ENCODE measurements at regions not wholly inside any gene's neighbourhood (a gene's known extent, or its start where the extent isn't known, plus 50 kb on each side); places are given as distances from the start of the nearest gene placed in this dataset.

- ChIA-PET CTCF (ENCODE audit: partially characterized antibody) (no interaction called here), POLR2A (ENCODE audit: partially characterized antibody) (no interaction called here)
- intact Hi-C loops (cut with micrococcal nuclease): no loop called here
- H3K27me3 ChIP-seq (ENCODE audit: insufficient read depth, low read length): no peaks in the 10 kb centered on the region
- H3K4me3 ChIP-seq (ENCODE audit: low read length in 2 of 2): no peak overlapping the region
- DNase-seq: no peak
- Mint-ChIP-seq H3K36me3 (no peaks in the 10 kb centered on the region), H3K9me3 (peaks cover 5 to 21% (median 13%) of the 10 kb centered on the region in 8 donors), H3K27me3 (no peaks in the 10 kb centered on the region), H3K27ac (no peak overlapping the region), H3K4me1 (no peaks in the 10 kb centered on the region), H3K4me3 (no peak overlapping the region)
- no peaks in the 10 kb centered on the region for H3K4me1 ChIP-seq (ENCODE audit: insufficient read depth, low read length)
- peaks cover 0 to 3% of the 10 kb centered on the region in 2 donors for H3K9me3 ChIP-seq (ENCODE audit: control insufficient read depth in 1 of 2, low read length in 2 of 2)
- H3K36me3 ChIP-seq (ENCODE audit: insufficient read depth, low read length): no peaks in the 10 kb centered on the region
- H3K27ac ChIP-seq (ENCODE audit: low read depth, low read length): no peak overlapping the region
Measured at GRCh38 chr1:73092383-73092782, 810.0 kb upstream of the NEGR1 start.

GRCh38 chr1:73066866-73067265 is 784.5 kb upstream of the NEGR1 start:
- Mint-ChIP-seq H3K4me1 (no peaks in the 10 kb centered on the region), H3K36me3 (no peaks in the 10 kb centered on the region), H3K27ac (no peak overlapping the region), H3K4me3 (no peak overlapping the region), H3K27me3 (no peaks in the 10 kb centered on the region), H3K9me3 (peaks cover 2 to 13% (median 8%) of the 10 kb centered on the region in 8 donors)
- no peaks in the 10 kb centered on the region for H3K9me3 ChIP-seq (ENCODE audit: control insufficient read depth in 1 of 2, low read length in 2 of 2)
- intact Hi-C loops (cut with micrococcal nuclease): no loop called here
- DNase-seq: no peak
- ChIA-PET POLR2A (ENCODE audit: partially characterized antibody) (no interaction called here), CTCF (ENCODE audit: partially characterized antibody) (no interaction called here)
- no peaks in the 10 kb centered on the region for H3K4me1 ChIP-seq (ENCODE audit: insufficient read depth, low read length)
- H3K36me3 ChIP-seq (ENCODE audit: insufficient read depth, low read length): no peaks in the 10 kb centered on the region
- H3K27ac ChIP-seq (ENCODE audit: low read depth, low read length): no peak overlapping the region
- no peak overlapping the region for H3K4me3 ChIP-seq (ENCODE audit: low read length in 2 of 2)
- no peaks in the 10 kb centered on the region for H3K27me3 ChIP-seq (ENCODE audit: insufficient read depth, low read length)

- intact Hi-C loops (cut with micrococcal nuclease): no loop called here
- Histone ChIP-seq H3K4me3 (ENCODE audit: low read length in 2 of 2) (no peak overlapping the region), H3K27me3 (ENCODE audit: insufficient read depth, low read length) (no peaks in the 10 kb centered on the region), H3K27ac (ENCODE audit: low read depth, low read length) (no peak overlapping the region), H3K36me3 (ENCODE audit: insufficient read depth, low read length) (no peaks in the 10 kb centered on the region), H3K9me3 (ENCODE audit: control insufficient read depth in 1 of 2, low read length in 2 of 2) (no peaks in the 10 kb centered on the region), H3K4me1 (ENCODE audit: insufficient read depth, low read length) (no peaks in the 10 kb centered on the region)
- no peak overlapping the region for H3K4me3 Mint-ChIP-seq
- DNase-seq: no peak
- H3K4me1 Mint-ChIP-seq: no peaks in the 10 kb centered on the region
- no peaks in the 10 kb centered on the region for H3K36me3 Mint-ChIP-seq
- CTCF ChIA-PET (ENCODE audit: partially characterized antibody): no interaction called here
- H3K27ac Mint-ChIP-seq: no peak overlapping the region
- no peaks in the 10 kb centered on the region for H3K27me3 Mint-ChIP-seq
- peaks cover 2 to 17% (median 11%) of the 10 kb centered on the region in 8 donors for H3K9me3 Mint-ChIP-seq
- POLR2A ChIA-PET (ENCODE audit: partially characterized antibody): no interaction called here
Measured at GRCh38 chr1:73065339-73066041, 783.2 kb upstream of the NEGR1 start.

GRCh38 chr1:73056826-73057225 is 774.5 kb upstream of the NEGR1 start:
- no peak for DNase-seq
- no peaks in the 10 kb centered on the region for H3K9me3 ChIP-seq (ENCODE audit: control insufficient read depth in 1 of 2, low read length in 2 of 2)
- no peak overlapping the region for H3K4me3 ChIP-seq (ENCODE audit: low read length in 2 of 2)
- H3K36me3 ChIP-seq (ENCODE audit: insufficient read depth, low read length): no peaks in the 10 kb centered on the region
- no peak overlapping the region for H3K4me3 Mint-ChIP-seq
- no peak overlapping the region for H3K27ac ChIP-seq (ENCODE audit: low read depth, low read length)
- no peaks in the 10 kb centered on the region for H3K4me1 ChIP-seq (ENCODE audit: insufficient read depth, low read length)
- H3K27me3 ChIP-seq (ENCODE audit: insufficient read depth, low read length): no peaks in the 10 kb centered on the region
- intact Hi-C loops (cut with micrococcal nuclease): no loop called here
- POLR2A ChIA-PET (ENCODE audit: partially characterized antibody): no interaction called here
- no peaks in the 10 kb centered on the region for H3K36me3 Mint-ChIP-seq
- no peaks in the 10 kb centered on the region for H3K27me3 Mint-ChIP-seq
- no peaks in the 10 kb centered on the region for H3K4me1 Mint-ChIP-seq
- H3K9me3 Mint-ChIP-seq: peaks cover 0 to 17% (median 10%) of the 10 kb centered on the region in 8 donors
- CTCF ChIA-PET (ENCODE audit: partially characterized antibody): no interaction called here
- H3K27ac Mint-ChIP-seq: no peak overlapping the region

- no peak overlapping the region for H3K4me3 ChIP-seq (ENCODE audit: low read length in 2 of 2)
- Mint-ChIP-seq H3K4me1 (no peaks in the 10 kb centered on the region), H3K36me3 (no peaks in the 10 kb centered on the region), H3K27me3 (no peaks in the 10 kb centered on the region), H3K27ac (no peak overlapping the region), H3K4me3 (no peak overlapping the region), H3K9me3 (peaks cover 0 to 17% (median 4%) of the 10 kb centered on the region in 8 donors)
- POLR2A ChIA-PET (ENCODE audit: partially characterized antibody): no interaction called here
- no peak overlapping the region for H3K27ac ChIP-seq (ENCODE audit: low read depth, low read length)
- intact Hi-C loops (cut with micrococcal nuclease): no loop called here
- H3K36me3 ChIP-seq (ENCODE audit: insufficient read depth, low read length): no peaks in the 10 kb centered on the region
- CTCF ChIA-PET (ENCODE audit: partially characterized antibody): no interaction called here
- no peak for DNase-seq
- no peaks in the 10 kb centered on the region for H3K27me3 ChIP-seq (ENCODE audit: insufficient read depth, low read length)
- no peaks in the 10 kb centered on the region for H3K4me1 ChIP-seq (ENCODE audit: insufficient read depth, low read length)
- no peaks in the 10 kb centered on the region for H3K9me3 ChIP-seq (ENCODE audit: control insufficient read depth in 1 of 2, low read length in 2 of 2)
Measured at GRCh38 chr1:73044241-73045036, 762.1 kb upstream of the NEGR1 start.

- Mint-ChIP-seq H3K27ac (no peak overlapping the region), H3K4me3 (no peak overlapping the region), H3K27me3 (no peaks in the 10 kb centered on the region), H3K36me3 (no peaks in the 10 kb centered on the region), H3K4me1 (no peaks in the 10 kb centered on the region), H3K9me3 (peaks cover 0 to 9% (median 4%) of the 10 kb centered on the region in 8 donors)
- Histone ChIP-seq H3K36me3 (ENCODE audit: insufficient read depth, low read length) (no peaks in the 10 kb centered on the region), H3K4me1 (ENCODE audit: insufficient read depth, low read length) (no peaks in the 10 kb centered on the region), H3K27ac (ENCODE audit: low read depth, low read length) (no peak overlapping the region), H3K9me3 (ENCODE audit: control insufficient read depth in 1 of 2, low read length in 2 of 2) (no peaks in the 10 kb centered on the region), H3K27me3 (ENCODE audit: insufficient read depth, low read length) (no peaks in the 10 kb centered on the region), H3K4me3 (ENCODE audit: low read length in 2 of 2) (no peak overlapping the region)
- POLR2A ChIA-PET (ENCODE audit: partially characterized antibody): no interaction called here
- CTCF ChIA-PET (ENCODE audit: partially characterized antibody): no interaction called here
- intact Hi-C loops (cut with micrococcal nuclease): no loop called here
- no peak for DNase-seq
Measured at GRCh38 chr1:73042403-73042802, 760.1 kb upstream of the NEGR1 start.

- Histone ChIP-seq H3K4me1 (ENCODE audit: insufficient read depth, low read length) (no peaks in the 10 kb centered on the region), H3K27me3 (ENCODE audit: insufficient read depth, low read length) (no peaks in the 10 kb centered on the region), H3K27ac (ENCODE audit: low read depth, low read length) (no peak overlapping the region), H3K36me3 (ENCODE audit: insufficient read depth, low read length) (no peaks in the 10 kb centered on the region), H3K4me3 (ENCODE audit: low read length in 2 of 2) (no peak overlapping the region), H3K9me3 (ENCODE audit: control insufficient read depth in 1 of 2, low read length in 2 of 2) (no peaks in the 10 kb centered on the region)
- H3K9me3 Mint-ChIP-seq: peaks cover 0 to 7% (median 3%) of the 10 kb centered on the region in 8 donors
- intact Hi-C loops (cut with micrococcal nuclease): no loop called here
- H3K36me3 Mint-ChIP-seq: no peaks in the 10 kb centered on the region
- H3K27me3 Mint-ChIP-seq: no peaks in the 10 kb centered on the region
- ChIA-PET CTCF (ENCODE audit: partially characterized antibody) (no interaction called here), POLR2A (ENCODE audit: partially characterized antibody) (no interaction called here)
- H3K4me1 Mint-ChIP-seq: no peaks in the 10 kb centered on the region
- H3K27ac Mint-ChIP-seq: no peak overlapping the region
- DNase-seq: no peak
- H3K4me3 Mint-ChIP-seq: no peak overlapping the region
Measured at GRCh38 chr1:73040811-73041210, 758.5 kb upstream of the NEGR1 start.
